ENCODE measurements at regions not wholly inside any gene's neighbourhood (a gene's known extent, or its start where the extent isn't known, plus 50 kb on each side); places are given as distances from the start of the nearest gene placed in this dataset.

DNA sequence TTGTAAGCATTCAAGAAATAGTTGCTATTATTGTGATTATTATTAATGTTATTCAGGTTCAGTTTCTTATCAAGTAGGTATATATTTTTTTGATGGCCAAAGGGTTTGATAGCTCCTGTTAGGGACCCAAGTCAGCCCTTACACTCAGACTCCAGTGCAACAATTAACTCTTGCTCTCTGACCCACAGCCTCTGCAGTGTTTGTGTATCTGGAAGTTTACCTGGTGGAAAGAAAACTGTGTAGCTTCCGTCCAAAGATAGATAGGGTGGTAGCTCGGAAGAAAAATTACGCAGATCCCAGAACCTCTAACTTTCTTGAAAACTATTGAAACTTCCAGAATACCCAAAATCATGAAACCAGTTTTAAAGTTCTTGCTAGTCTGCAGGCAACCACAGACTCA lies 58.6 kb upstream of the IGFBP2 start:
- 85% methylated on average over 3 of the region's 3 CpGs; no CpG with 5 or more reads in 1 of the 2 experiments for WGBS, 2 experiments (ENCODE audit: extremely low coverage in 1 of 2, insufficient coverage in 1 of 2, insufficient read length in 1 of 2, insufficient replicate concordance in 2 of 2, low coverage in 1 of 2, low lambda C conversion rate in 2 of 2, missing lambda C conversion rate in 1 of 2)
- no peak overlapping the region for H3K4ac ChIP-seq (replicated peaks; ENCODE audit: insufficient read length, low read depth, low read length)
- H2AFZ ChIP-seq (ENCODE audit: low read length) = no peak overlapping the region
- POLR2A ChIA-PET (ENCODE audit: partially characterized antibody) = interaction anchor here (0.7 kb wide), 1 partner anchor 61 kb away, joined by 3 read pairs; no protein-coding TSS in a partner anchor
- H3K14ac ChIP-seq (ENCODE audit: insufficient read length) = no peak overlapping the region
- CTCF ChIA-PET (ENCODE audit: partially characterized antibody) = interaction anchor here (0.7 to 2.2 kb wide), 3 partner anchors 9 to 16 kb away, joined by 3 to 7 read pairs (median 3); no protein-coding TSS in a partner anchor
- H2AK5ac ChIP-seq (ENCODE audit: low read depth, low read length) = no peak overlapping the region
- TF ChIP-seq ATF2 (IDR thresholded peaks at IDR 0.05; ENCODE audit: low read length) (no peak), KDM1A (IDR thresholded peaks at IDR 0.05; ENCODE audit: borderline replicate concordance, low read length) (no peak), POLR2AphosphoS5 (IDR thresholded peaks at IDR 0.05; ENCODE audit: low read depth, low read length) (no peak), TAF7 (optimal IDR thresholded peaks at IDR 0.05; ENCODE audit: borderline replicate concordance, low read depth, low read length) (no peak), BACH1 (IDR thresholded peaks at IDR 0.05; ENCODE audit: low read length) (no peak), FOSL1 (IDR thresholded peaks at IDR 0.05; ENCODE audit: insufficient read depth, low read depth, low read length) (no peak), CBX5 (IDR thresholded peaks at IDR 0.05; ENCODE audit: low read depth, low read length) (no peak)
- H2BK15ac ChIP-seq (ENCODE audit: low read length) = no peak overlapping the region
- H2BK12ac ChIP-seq (ENCODE audit: low read depth, low read length) = no peak overlapping the region
- no peak overlapping the region for H3K27ac ChIP-seq (ENCODE audit: low read depth, low read length)
- H2BK20ac ChIP-seq (ENCODE audit: low read length) = no peak overlapping the region
- H3K4me1 ChIP-seq (replicated peaks in 1 of 4; ENCODE audit: control insufficient read depth in 3 of 4, insufficient read depth in 4 of 4, low read length in 3 of 4) = peaks cover 0 to 3% (median under 1%) of the 10 kb centered on the region in 4 experiments; a peak in 2 of 7 replicates
- H3K4me3 ChIP-seq (ENCODE audit: extremely low read depth in 1 of 4, insufficient read depth in 2 of 4, low read depth in 3 of 4, low read length in 4 of 4) = no peak overlapping the region
- H3K79me1 ChIP-seq (ENCODE audit: low read depth, low read length) = no peaks in the 10 kb centered on the region
- H3K4me2 ChIP-seq (ENCODE audit: insufficient read depth in 1 of 2, low read depth in 2 of 2, low read length in 2 of 2) = no peak overlapping the region
- H3K27me3 ChIP-seq (replicated peaks in 1 of 4; ENCODE audit: control insufficient read depth in 3 of 4, extremely low read depth in 1 of 4, insufficient read depth in 3 of 4, low read length in 3 of 4) = no peaks in the 10 kb centered on the region; a peak in 1 of 7 replicates
- no peaks in the 10 kb centered on the region for H3K36me3 ChIP-seq (ENCODE audit: control insufficient read depth in 2 of 4, insufficient read depth in 4 of 4, low read length in 3 of 4)
- H2BK5ac ChIP-seq (ENCODE audit: low read depth, low read length) = no peak overlapping the region
- no peak overlapping the region for H3K23ac ChIP-seq (ENCODE audit: insufficient read length)
- DNase-seq (ENCODE audit: low read depth in 1 of 2, low spot score in 2 of 2) (no peak), FAIRE-seq (no peak)
- H4K8ac ChIP-seq (ENCODE audit: extremely low read depth, insufficient read depth, low read length) = no peak overlapping the region
- H3K9me3 ChIP-seq (ENCODE audit: insufficient read depth in 2 of 2, low read depth in 1 of 2, low read length in 1 of 2) = peaks cover 3 to 8% of the 10 kb centered on the region in 2 experiments; a peak in 2 of 4 replicates
- H3K18ac ChIP-seq (ENCODE audit: extremely low read depth, low read length) = no peak overlapping the region
- no peaks in the 10 kb centered on the region for H4K20me1 ChIP-seq (replicated peaks in 1 of 2; ENCODE audit: control insufficient read depth in 1 of 2, insufficient read depth in 2 of 2, low read length in 2 of 2)
- no peak overlapping the region for H3K9ac ChIP-seq (replicated peaks in 1 of 4; ENCODE audit: extremely low read depth in 1 of 4, low read depth in 3 of 4, low read length in 3 of 4)
- no peak overlapping the region for H4K91ac ChIP-seq (replicated peaks; ENCODE audit: insufficient read length, low read length)
- no peak overlapping the region for H2BK120ac ChIP-seq (replicated peaks; ENCODE audit: low read depth, low read length)
- no peak overlapping the region for H3K56ac ChIP-seq (replicated peaks; ENCODE audit: insufficient read length, low read depth, low read length)
- H4K5ac ChIP-seq (ENCODE audit: insufficient read length, low read depth, low read length) = no peak overlapping the region
- no peaks in the 10 kb centered on the region for H3K79me2 ChIP-seq (ENCODE audit: control insufficient read depth in 1 of 2, insufficient read depth in 2 of 2, low read length in 2 of 2)
- no peaks in the 10 kb centered on the region for H3K23me2 ChIP-seq (ENCODE audit: low read depth, low read length)
